Common myeloid progenitor, CD34-positive (primary cell): ENCODE measurements at regions not wholly inside any gene's neighbourhood (a gene's known extent, or its start where the extent isn't known, plus 50 kb on each side); places are given as distances from the start of the nearest gene placed in this dataset.

Experiments used
- CTCF ChIA-PET: fragments of 350-600 bp; sonication (Branson Sonifier 250); formaldehyde crosslinking; loops from one replicate; lab custom pipeline; 2021; ENCODE audit warnings: antibody characterized with exemption; lab: Charles Lee
- POLR2A ChIA-PET: fragments of 350-600 bp; sonication (Branson Sonifier 250); formaldehyde crosslinking; loops from one replicate; lab custom pipeline; 2021; ENCODE audit warnings: antibody characterized with exemption; lab: Charles Lee
- DNase-seq, 3 donors: peaks; one replicate each; pipeline versions ENCODE4 v3.0.0 to v3.0.0-alpha.2; 2013
- H3K27ac ChIP-seq, 2 experiments: 1 replicate in 1 of 2; 2 replicates in 1 of 2; pipeline ENCODE4 v1.7.0; 2013; ENCODE audit warnings: inconsistent platforms in 2 of 2, low read length in 2 of 2, mild to moderate bottlenecking in 2 of 2, low read depth in 1 of 2, moderate library complexity in 1 of 2; ENCODE audit not compliant: severe bottlenecking in 2 of 2, insufficient read depth in 1 of 2, poor library complexity in 1 of 2
- H3K27me3 ChIP-seq, 5 experiments: replicated peaks in 2 of 5; 1 replicate in 3 of 5; 2 replicates in 2 of 5; pipeline versions ENCODE4 v1.6.1 to v1.7.0; 2013; ENCODE audit warnings: low read length in 4 of 5, mild to moderate bottlenecking in 2 of 5, moderate library complexity in 2 of 5, inconsistent platforms in 1 of 5; ENCODE audit not compliant: insufficient read depth in 5 of 5, control insufficient read depth in 4 of 5
- H3K36me3 ChIP-seq, 4 experiments: 1 replicate in 2 of 4; 2 replicates in 2 of 4; pipeline versions ENCODE4 v1.6.1 to v1.7.0; 2013; ENCODE audit warnings: low read length in 3 of 4, control low read depth in 1 of 4, mild to moderate bottlenecking in 1 of 4; ENCODE audit not compliant: control insufficient read depth in 4 of 4, insufficient read depth in 4 of 4
- H3K4me1 ChIP-seq, 4 experiments: 1 replicate in 3 of 4; 2 replicates in 1 of 4; pipeline versions ENCODE4 v1.6.1 to v1.7.1; 2013; ENCODE audit warnings: low read length in 3 of 4, mild to moderate bottlenecking in 3 of 4, control low read depth in 1 of 4, inconsistent platforms in 1 of 4, moderate library complexity in 1 of 4; ENCODE audit not compliant: control insufficient read depth in 4 of 4, insufficient read depth in 4 of 4; ENCODE audit errors: control extremely low read depth in 1 of 4
- H3K4me3 ChIP-seq, 7 experiments: 1 replicate in 4 of 7; 2 replicates in 3 of 7; pipeline versions ENCODE4 v1.5.1 to v1.7.0; 2013; ENCODE audit warnings: mild to moderate bottlenecking in 7 of 7, low read length in 6 of 7, moderate library complexity in 6 of 7, inconsistent platforms in 2 of 7, low read depth in 2 of 7, control low read depth in 1 of 7; ENCODE audit not compliant: insufficient read depth in 4 of 7, control insufficient read depth in 1 of 7; ENCODE audit errors: extremely low read depth in 1 of 7
- H3K9me3 ChIP-seq, 5 experiments: 1 replicate in 4 of 5; 2 replicates in 1 of 5; pipeline versions ENCODE4 v1.6.1 to v1.7.1; 2013; ENCODE audit warnings: low read length in 4 of 5, mild to moderate bottlenecking in 2 of 5, inconsistent platforms in 1 of 5, low read depth in 1 of 5, moderate library complexity in 1 of 5; ENCODE audit not compliant: control insufficient read depth in 4 of 5, insufficient read depth in 2 of 5; ENCODE audit errors: control extremely low read depth in 1 of 5
- WGBS: methylation state at CpG from one replicate; pipeline ENCODE4 v1.1.5; 2013; ENCODE audit not compliant: insufficient coverage; 5-methylcytosine and 5-hydroxymethylcytosine counted together

GRCh38 chr10:63698787-63699150, 177.6 kb downstream of the REEP3 start:
- no peak overlapping the region for H3K4me3 ChIP-seq
- CTCF ChIA-PET, result interaction anchor here (1.4 kb wide), 1 partner anchor 19 kb away, joined by 6 read pairs; no protein-coding TSS in a partner anchor
- no peak for DNase-seq
- H3K4me1 ChIP-seq, result peaks cover 0 to 14% (median 5%) of the 10 kb centered on the region in 4 experiments
- H3K27ac ChIP-seq, result no peak overlapping the region
- H3K27me3 ChIP-seq, result no peaks in the 10 kb centered on the region
- no peaks in the 10 kb centered on the region for H3K36me3 ChIP-seq
- 100% methylated on average over 1 of the region's 2 CpGs for WGBS
- POLR2A ChIA-PET, result no interaction called here
- no peaks in the 10 kb centered on the region for H3K9me3 ChIP-seq

- Histone ChIP-seq H3K4me1 (peaks cover 0 to 22% (median 5%) of the 10 kb centered on the region in 4 experiments), H3K27me3 (no peaks in the 10 kb centered on the region), H3K36me3 (no peaks in the 10 kb centered on the region), H3K4me3 (no peak overlapping the region), H3K9me3 (no peaks in the 10 kb centered on the region), H3K27ac (no peak overlapping the region)
- no peak for DNase-seq
- CTCF ChIA-PET, result interaction anchor here (1.3 to 1.4 kb wide), 3 partner anchors 10 to 542 kb away, joined by 3 to 6 read pairs (median 3); no protein-coding TSS in a partner anchor
- 83% methylated on average over 4 of the region's 5 CpGs for WGBS
- POLR2A ChIA-PET, result no interaction called here
These were observed 178.8 kb downstream of the REEP3 start for GRCh38 chr10:63699785-63700613.

GRCh38 chr10:63700631-63701156, 179.5 kb downstream of the REEP3 start:
- Histone ChIP-seq H3K4me1 (peaks cover 0 to 22% (median 5%) of the 10 kb centered on the region in 4 experiments), H3K27me3 (no peaks in the 10 kb centered on the region), H3K4me3 (no peak overlapping the region), H3K36me3 (no peaks in the 10 kb centered on the region), H3K9me3 (no peaks in the 10 kb centered on the region), H3K27ac (no peak overlapping the region)
- no peak for DNase-seq
- POLR2A ChIA-PET, result no interaction called here
- no CpG with 5 or more reads among the region's 1 CpG for WGBS
- CTCF ChIA-PET, result interaction anchor here (1.3 to 1.4 kb wide), 2 partner anchors 11 to 543 kb away, joined by 3 read pairs; no protein-coding TSS in a partner anchor

- Histone ChIP-seq H3K4me3 (no peak overlapping the region), H3K36me3 (no peaks in the 10 kb centered on the region), H3K4me1 (peaks cover 0 to 22% (median 5%) of the 10 kb centered on the region in 4 experiments), H3K27me3 (no peaks in the 10 kb centered on the region), H3K27ac (no peak overlapping the region), H3K9me3 (no peaks in the 10 kb centered on the region)
- ChIA-PET POLR2A (no interaction called here), CTCF (no interaction called here)
- DNase-seq, result no peak
- WGBS, result no CpG with 5 or more reads among the region's 1 CpG
These were observed 180.9 kb downstream of the REEP3 start for GRCh38 chr10:63702092-63702491.

- CTCF ChIA-PET, result interaction anchor here (1.3 to 2.0 kb wide), 3 partner anchors 13 to 536 kb away, joined by 3 to 11 read pairs (median 9); no protein-coding TSS in a partner anchor
- DNase-seq, result peak; percentile 41 to 71 (median 69)
- H3K27me3 ChIP-seq, result no peaks in the 10 kb centered on the region
- H3K4me1 ChIP-seq, result peaks cover 0 to 25% (median 5%) of the 10 kb centered on the region in 4 experiments
- H3K27ac ChIP-seq, result no peak overlapping the region
- POLR2A ChIA-PET, result no interaction called here
- no peak overlapping the region for H3K4me3 ChIP-seq
- H3K9me3 ChIP-seq, result no peaks in the 10 kb centered on the region
- 77% methylated on average over 4 of the region's 4 CpGs for WGBS
- no peaks in the 10 kb centered on the region for H3K36me3 ChIP-seq
These were observed 182.0 kb downstream of the REEP3 start for GRCh38 chr10:63703113-63703670.

GRCh38 chr10:63703740-63704345, 182.6 kb downstream of the REEP3 start:
- WGBS, result 95% methylated on average over 4 of the region's 6 CpGs
- no peaks in the 10 kb centered on the region for H3K36me3 ChIP-seq
- H3K27ac ChIP-seq, result no peak overlapping the region
- H3K4me1 ChIP-seq, result peaks cover 0 to 25% (median 5%) of the 10 kb centered on the region in 4 experiments
- POLR2A ChIA-PET, result no interaction called here
- H3K9me3 ChIP-seq, result no peaks in the 10 kb centered on the region
- no peak overlapping the region for H3K4me3 ChIP-seq
- DNase-seq, result no peak
- H3K27me3 ChIP-seq, result peaks cover 0 to 3% (median 0%) of the 10 kb centered on the region in 5 experiments
- CTCF ChIA-PET, result interaction anchor here (0.8 to 2.0 kb wide), 4 partner anchors 13 to 537 kb away, joined by 3 to 11 read pairs (median 6); no protein-coding TSS in a partner anchor
